IMR-90 (cell line): ENCODE measurements at regions not wholly inside any gene's neighbourhood (a gene's known extent, or its start where the extent isn't known, plus 50 kb on each side); places are given as distances from the start of the nearest gene placed in this dataset.

Source experiments
- ATAC-seq: fragments of 200-7000 bp; cut with Tn5 transposase; 2 replicates; pipeline ENCODE4 v1.9.1; 2020; ENCODE audit warnings: low read depth, mild to moderate bottlenecking, moderate library complexity
- BruUV-seq: library from RNA; stranded (reverse); fragments of 400-500 nt; replicated peaks from 2 replicates; lab custom pipeline; 2021; lab: Mats Ljungman, UMichigan
- CTCF ChIA-PET: fragments of 300-600 bp; formaldehyde crosslinking; extraction: SDS; loops from one replicate; lab custom pipeline; 2021; ENCODE audit warnings: antibody characterized with exemption; lab: Yijun Ruan, JAX
- POLR2A ChIA-PET: fragments of 300-600 bp; sonication (Branson Sonifier 250); formaldehyde crosslinking; loops from one replicate; lab custom pipeline; 2022; ENCODE audit warnings: antibody characterized with exemption; ENCODE audit not compliant: unreplicated experiment; lab: Charles Lee
- DNase-seq: peaks from one replicate; pipeline ENCODE4 v3.0.0; 2013
- H2AFZ ChIP-seq: replicated peaks from 2 replicates; pipeline ENCODE3; 2013; ENCODE audit warnings: low read length, mild to moderate bottlenecking; ENCODE audit not compliant: poor library complexity
- H2AK5ac ChIP-seq: 2 replicates; pipeline ENCODE4 v1.6.1; 2013; ENCODE audit warnings: low read depth, low read length, inconsistent platforms
- H2AK9ac ChIP-seq: replicated peaks from 2 replicates; pipeline ENCODE3; 2013; ENCODE audit warnings: mild to moderate bottlenecking, low read depth, low read length, moderate library complexity; ENCODE audit not compliant: poor library complexity
- H2BK120ac ChIP-seq: 2 replicates; pipeline ENCODE4 v1.6.1; 2013; ENCODE audit warnings: low read depth, low read length, inconsistent platforms
- H2BK15ac ChIP-seq: 3 replicates; pipeline ENCODE4 v1.6.1; 2013; ENCODE audit warnings: low read depth, low read length, inconsistent platforms
- H2BK20ac ChIP-seq: 2 replicates; pipeline ENCODE4 v1.6.1; 2013; ENCODE audit warnings: low read depth, mild to moderate bottlenecking, inconsistent platforms, low read length, moderate library complexity
- H2BK5ac ChIP-seq: 2 replicates; pipeline ENCODE4 v1.6.1; 2013; ENCODE audit warnings: mild to moderate bottlenecking, low read depth, low read length, inconsistent platforms; ENCODE audit not compliant: poor library complexity, severe bottlenecking
- H3K14ac ChIP-seq: replicated peaks from 2 replicates; pipeline ENCODE4 v1.6.1; 2013; ENCODE audit warnings: low read depth, low read length, inconsistent platforms
- H3K18ac ChIP-seq: 2 replicates; pipeline ENCODE4 v1.6.1; 2013; ENCODE audit warnings: low read depth, low read length, control low read depth
- H3K23ac ChIP-seq: 2 replicates; pipeline ENCODE4 v1.6.1; 2013; ENCODE audit warnings: low read depth, low read length, inconsistent platforms
- H3K27ac ChIP-seq: 2 replicates; pipeline ENCODE4 v1.5.1; 2013; ENCODE audit warnings: mild to moderate bottlenecking, control low read depth, low read length; ENCODE audit not compliant: insufficient read depth
- H3K27me3 ChIP-seq: 2 replicates; pipeline ENCODE4 v1.6.1; 2013; ENCODE audit warnings: low read length; ENCODE audit not compliant: control insufficient read depth, insufficient read depth
- H3K36me3 ChIP-seq: 2 replicates; pipeline ENCODE4 v1.6.1; 2013; ENCODE audit warnings: low read length, mixed read lengths; ENCODE audit not compliant: control insufficient read depth, insufficient read depth
- H3K4ac ChIP-seq: 2 replicates; pipeline ENCODE4 v1.6.1; 2013; ENCODE audit warnings: low read depth, low read length, inconsistent platforms
- H3K4me1 ChIP-seq: 2 replicates; pipeline ENCODE4 v1.6.1; 2013; ENCODE audit warnings: low read length, mixed read lengths; ENCODE audit not compliant: control insufficient read depth, insufficient read depth
- H3K4me2 ChIP-seq: 2 replicates; pipeline ENCODE4 v1.6.1; 2013; ENCODE audit warnings: low read depth, mild to moderate bottlenecking, control low read depth, low read length, moderate library complexity
- H3K4me3 ChIP-seq: 2 replicates; pipeline ENCODE4 v1.5.1; 2013; ENCODE audit warnings: low read depth, mild to moderate bottlenecking, control low read depth, low read length, moderate library complexity; ENCODE audit not compliant: insufficient read depth
- H3K56ac ChIP-seq: 2 replicates; pipeline ENCODE4 v1.6.1; 2013; ENCODE audit warnings: low read length, inconsistent platforms; ENCODE audit not compliant: insufficient read depth; ENCODE audit errors: extremely low read depth
- H3K79me1 ChIP-seq, 2 experiments: 2 replicates each; pipeline ENCODE4 v1.6.1; 2013; ENCODE audit warnings: low read length in 2 of 2, inconsistent platforms in 1 of 2, low read depth in 1 of 2
- H3K9ac ChIP-seq: 2 replicates; pipeline ENCODE4 v1.6.1; 2013; ENCODE audit warnings: low read depth, low read length, control low read depth
- H3K9me1 ChIP-seq: 2 replicates; pipeline ENCODE4 v1.6.1; 2013; ENCODE audit warnings: low read length, inconsistent platforms; ENCODE audit not compliant: insufficient read depth
- H3K9me3 ChIP-seq: 2 replicates; pipeline ENCODE4 v1.6.1; 2013; ENCODE audit warnings: low read length; ENCODE audit not compliant: control insufficient read depth, insufficient read depth
- H4K20me1 ChIP-seq: 2 replicates; pipeline ENCODE4 v1.6.1; 2013; ENCODE audit warnings: low read length, inconsistent platforms; ENCODE audit not compliant: insufficient read depth
- H4K5ac ChIP-seq: 2 replicates; pipeline ENCODE4 v1.6.1; 2013; ENCODE audit warnings: mild to moderate bottlenecking, low read depth, low read length, control low read depth
- H4K8ac ChIP-seq, 2 experiments: 2 replicates each; pipeline ENCODE4 v1.6.1; 2013; ENCODE audit warnings: low read depth in 2 of 2, low read length in 2 of 2, control low read depth in 1 of 2, inconsistent platforms in 1 of 2
- H4K91ac ChIP-seq: 2 replicates; pipeline ENCODE4 v1.6.1; 2013; ENCODE audit warnings: low read depth, low read length, inconsistent platforms; ENCODE audit not compliant: insufficient read depth
- FOS ChIP-seq: fragments of 150-350 bp; IDR thresholded peaks from 2 replicates; pipeline ENCODE4 v1.6.1; 2016; ENCODE audit warnings: low read depth, low read length
- dilution Hi-C: fragments of 300-500 bp; cut with HindIII; formaldehyde crosslinking; loops from one replicate; pipeline ENCODE4 v1.14.3; 2018; ENCODE audit warnings: low sequenced_read_pairs; ENCODE audit not compliant: unreplicated experiment
- in situ Hi-C: fragments of 300-500 bp; cut with MboI; formaldehyde crosslinking; loops from 3 replicates; pipeline ENCODE4 v1.14.3; 2019; ENCODE audit warnings: low sequenced_read_pairs, inconsistent platforms, mixed read lengths
- intact Hi-C: fragments of 100-400 bp; cut with micrococcal nuclease; formaldehyde crosslinking; loops from 2 replicates; pipeline ENCODE4 v1.10.0; 2022

- Histone ChIP-seq H3K4me2 (no peak overlapping the region), H3K9me1 (no peaks in the 10 kb centered on the region), H3K36me3 (no peaks in the 10 kb centered on the region), H3K56ac (no peak overlapping the region), H4K91ac (no peak overlapping the region), H3K4me3 (no peak overlapping the region), H3K18ac (no peak overlapping the region), H3K27ac (no peak overlapping the region), H3K4ac (no peak overlapping the region), H2AFZ (no peak overlapping the region), H2BK15ac (no peak overlapping the region), H3K9me3 (no peaks in the 10 kb centered on the region; the same call in 1 of the 2 replicates), H3K14ac (no peak overlapping the region), H2AK9ac (no peak overlapping the region), H3K9ac (no peak overlapping the region), H4K5ac (no peak overlapping the region), H2AK5ac (no peak overlapping the region), H4K20me1 (no peaks in the 10 kb centered on the region), H2BK20ac (no peak overlapping the region), H3K27me3 (no peaks in the 10 kb centered on the region), H3K23ac (no peak overlapping the region), H4K8ac (no peak overlapping the region), H3K79me1 (no peaks in the 10 kb centered on the region), H3K4me1 (no peaks in the 10 kb centered on the region), H2BK120ac (no peak overlapping the region), H2BK5ac (no peak overlapping the region)
- BruUV-seq, result no TSS peak
- DNase-seq, result no peak
- POLR2A ChIA-PET, result no interaction called here
- no peak for TF ChIP-seq FOS
- in situ Hi-C loops (no loop called here), dilution Hi-C loops (no loop called here), intact Hi-C loops (no loop called here)
- ATAC-seq, result no peak
- CTCF ChIA-PET, result no interaction called here
These were observed 406.4 kb upstream of the CLINT1 start for GRCh38 chr5:158265346-158265745.
